H9 (cell line): ENCODE measurements at regions not wholly inside any gene's neighbourhood (a gene's known extent, or its start where the extent isn't known, plus 50 kb on each side); places are given as distances from the start of the nearest gene placed in this dataset.

Source experiments
- DNase-seq: peaks from one replicate; pipeline ENCODE4 v3.0.0-alpha.2; 2017
- H2AFZ ChIP-seq: one replicate; pipeline ENCODE4 v1.6.1; 2013; ENCODE audit warnings: mild to moderate bottlenecking, low read length, control low read depth, moderate library complexity
- H2AK5ac ChIP-seq: 2 replicates; pipeline ENCODE4 v1.6.1; 2013; ENCODE audit warnings: low read length, control low read depth, mixed read lengths; ENCODE audit not compliant: insufficient read length
- H2BK120ac ChIP-seq: one replicate; pipeline ENCODE4 v1.6.1; 2013; ENCODE audit warnings: low read depth, mild to moderate bottlenecking, low read length, control low read depth, inconsistent platforms; ENCODE audit not compliant: poor library complexity, severe bottlenecking
- H2BK12ac ChIP-seq: 2 replicates; pipeline ENCODE4 v1.6.1; 2013; ENCODE audit warnings: low read length, control low read depth, mixed read lengths, low read depth; ENCODE audit not compliant: insufficient read length
- H2BK15ac ChIP-seq: 2 replicates; pipeline ENCODE4 v1.6.1; 2013; ENCODE audit warnings: low read depth, low read length, control low read depth
- H2BK20ac ChIP-seq: one replicate; pipeline ENCODE4 v1.6.1; 2013; ENCODE audit warnings: low read depth, mild to moderate bottlenecking, low read length, control low read depth, inconsistent platforms; ENCODE audit not compliant: poor library complexity, severe bottlenecking
- H2BK5ac ChIP-seq: 2 replicates; pipeline ENCODE4 v1.6.1; 2013; ENCODE audit warnings: low read length, control low read depth, mixed read lengths; ENCODE audit not compliant: insufficient read length
- H3K14ac ChIP-seq: 2 replicates; pipeline ENCODE4 v1.6.1; 2013; ENCODE audit warnings: low read length, control low read depth; ENCODE audit not compliant: insufficient read depth
- H3K18ac ChIP-seq: 2 replicates; pipeline ENCODE4 v1.6.1; 2013; ENCODE audit warnings: low read depth, mild to moderate bottlenecking, mixed read lengths, low read length, control low read depth; ENCODE audit not compliant: insufficient read length
- H3K23ac ChIP-seq: 2 replicates; pipeline ENCODE4 v1.6.1; 2013; ENCODE audit warnings: low read length, control low read depth, mixed read lengths, low read depth; ENCODE audit not compliant: insufficient read length
- H3K23me2 ChIP-seq: 2 replicates; pipeline ENCODE4 v1.6.1; 2013; ENCODE audit warnings: low read depth, mild to moderate bottlenecking, mixed read lengths, low read length, control low read depth; ENCODE audit not compliant: insufficient read length, poor library complexity, severe bottlenecking
- H3K27ac ChIP-seq: 2 replicates; pipeline ENCODE4 v1.5.1; 2013; ENCODE audit warnings: low read length, control low read depth, mixed read lengths, low read depth; ENCODE audit not compliant: insufficient read length
- H3K27me3 ChIP-seq: 2 replicates; pipeline ENCODE4 v1.6.1; 2013; ENCODE audit warnings: low read length, control low read depth, inconsistent platforms; ENCODE audit not compliant: insufficient read depth
- H3K4ac ChIP-seq: 2 replicates; pipeline ENCODE4 v1.6.1; 2013; ENCODE audit warnings: low read depth, mild to moderate bottlenecking, control low read depth, inconsistent platforms, low read length, moderate library complexity
- H3K4me1 ChIP-seq: 2 replicates; pipeline ENCODE4 v1.6.1; 2013; ENCODE audit warnings: low read length, control low read depth, inconsistent platforms; ENCODE audit not compliant: insufficient read depth
- H3K4me2 ChIP-seq: 2 replicates; pipeline ENCODE4 v1.6.1; 2013; ENCODE audit warnings: low read length, control low read depth, mixed read lengths; ENCODE audit not compliant: insufficient read length, insufficient read depth
- H3K56ac ChIP-seq: 2 replicates; pipeline ENCODE4 v1.6.1; 2013; ENCODE audit warnings: low read depth, mild to moderate bottlenecking, mixed read lengths, low read length, control low read depth; ENCODE audit not compliant: insufficient read length
- H3K79me1 ChIP-seq: 2 replicates; pipeline ENCODE4 v1.6.1; 2013; ENCODE audit warnings: low read depth, mild to moderate bottlenecking, moderate library complexity, low read length, control low read depth, inconsistent platforms; ENCODE audit not compliant: insufficient read depth, poor library complexity, severe bottlenecking
- H3K79me2 ChIP-seq: 2 replicates; pipeline ENCODE4 v1.6.1; 2013; ENCODE audit warnings: low read length, control low read depth, inconsistent platforms; ENCODE audit not compliant: insufficient read depth
- H3K9ac ChIP-seq: 2 replicates; pipeline ENCODE4 v1.6.1; 2013; ENCODE audit warnings: low read length, control low read depth, mixed read lengths; ENCODE audit not compliant: insufficient read length; ENCODE audit errors: extremely low read depth
- H3K9me3 ChIP-seq: one replicate; pipeline ENCODE4 v1.6.1; 2013; ENCODE audit warnings: low read depth, low read length, inconsistent platforms; ENCODE audit not compliant: control insufficient read depth
- H3T11ph ChIP-seq: one replicate; pipeline ENCODE4 v1.6.1; 2013; ENCODE audit warnings: mild to moderate bottlenecking, low read length, control low read depth, inconsistent platforms
- H4K20me1 ChIP-seq: one replicate; pipeline ENCODE4 v1.6.1; 2013; ENCODE audit not compliant: control insufficient read depth, insufficient read length, insufficient read depth
- H4K5ac ChIP-seq: 2 replicates; pipeline ENCODE4 v1.6.1; 2013; ENCODE audit warnings: low read depth, mild to moderate bottlenecking, mixed read lengths, low read length, control low read depth; ENCODE audit not compliant: insufficient read length
- H4K8ac ChIP-seq: replicated peaks from 2 replicates; pipeline ENCODE4 v1.6.1; 2013; ENCODE audit warnings: low read length, control low read depth, mixed read lengths, low read depth; ENCODE audit not compliant: insufficient read length
- H4K91ac ChIP-seq: 2 replicates; pipeline ENCODE4 v1.6.1; 2013; ENCODE audit warnings: low read depth, mild to moderate bottlenecking, moderate library complexity, mixed read lengths, low read length, control low read depth; ENCODE audit not compliant: insufficient read length
- H3K27ac Mint-ChIP-seq, 3 experiments: 2 replicates in 2 of 3; 3 replicates in 1 of 3; pipeline ENCODE4 v1.8.0; 2020 to 2021; ENCODE audit warnings: mixed read lengths in 3 of 3, mild to moderate bottlenecking in 1 of 3, moderate library complexity in 1 of 3
- H3K27me3 Mint-ChIP-seq: 2 replicates; pipeline ENCODE4 v1.8.0; 2021; ENCODE audit warnings: low read depth, mild to moderate bottlenecking, moderate library complexity, mixed read lengths
- H3K36me3 Mint-ChIP-seq, 3 experiments: 2 replicates in 2 of 3; 3 replicates in 1 of 3; pipeline ENCODE4 v1.8.0; 2020 to 2021; ENCODE audit warnings: low read depth in 3 of 3, mixed read lengths in 3 of 3; ENCODE audit not compliant: insufficient read depth in 1 of 3
- H3K4me1 Mint-ChIP-seq, 2 experiments: 2 replicates each; pipeline ENCODE4 v1.8.0; 2020; ENCODE audit warnings: mixed read lengths in 2 of 2
- H3K4me3 Mint-ChIP-seq, 2 experiments: 2 replicates in 1 of 2; 3 replicates in 1 of 2; pipeline ENCODE4 v1.8.0; 2020 to 2021; ENCODE audit warnings: mild to moderate bottlenecking in 2 of 2, mixed read lengths in 2 of 2, moderate library complexity in 1 of 2
- H3K9me3 Mint-ChIP-seq, 2 experiments: 2 replicates in 1 of 2; 3 replicates in 1 of 2; pipeline ENCODE4 v1.8.0; 2020; ENCODE audit warnings: mild to moderate bottlenecking in 2 of 2, mixed read lengths in 2 of 2, moderate library complexity in 1 of 2
- WGBS: extraction: QIAGEN DNeasy Blood & Tissue Kit; methylation state at CpG from one replicate; pipeline ENCODE4 v1.1.7; 2013; ENCODE audit warnings: missing lambda C conversion rate, low lambda C conversion rate, mixed read lengths; ENCODE audit not compliant: insufficient read length; ENCODE audit errors: extremely low coverage; 5-methylcytosine and 5-hydroxymethylcytosine counted together
- TF ChIP-seq, protein P1 (sequence below): fragments of 200-600 bp; sonication (generic); conservative IDR thresholded peaks from 3 replicates; pipeline ENCODE4 v1.8.0; 2021; ENCODE audit warnings: antibody characterized with exemption, mild to moderate bottlenecking

DNA sequence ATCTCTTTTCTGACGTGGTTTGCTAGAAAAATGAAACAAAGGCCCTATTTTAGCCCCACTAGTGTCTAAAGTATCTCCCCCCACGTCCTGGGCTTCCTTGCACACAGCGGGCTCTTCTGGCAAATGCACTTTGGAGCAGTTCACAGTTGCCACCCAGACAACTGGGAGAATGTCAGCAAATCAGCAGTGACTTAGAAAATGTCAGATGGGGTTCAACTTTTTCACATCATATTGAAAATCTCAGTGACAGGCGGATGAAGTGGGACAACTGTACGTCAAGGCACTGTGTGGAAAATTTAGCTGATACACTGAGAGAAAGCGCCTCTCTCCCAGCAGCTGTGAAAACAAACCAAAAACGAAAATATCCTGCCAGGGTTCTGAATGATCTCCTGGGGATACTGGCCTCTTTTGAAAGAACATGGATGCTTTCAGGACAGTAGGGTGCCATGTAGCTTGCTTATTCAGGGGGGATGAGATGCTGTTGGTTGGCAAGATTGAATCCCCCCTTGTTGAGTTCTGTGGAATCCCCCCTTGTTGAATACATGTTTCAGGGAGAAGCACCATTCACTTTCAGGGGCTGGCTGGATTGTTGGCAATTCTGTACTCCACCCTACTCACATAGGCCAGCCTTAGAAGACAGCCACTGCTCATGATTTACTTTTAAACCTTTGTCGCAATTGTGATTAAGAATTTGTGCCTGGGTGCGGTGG lies 372.8 kb upstream of the CELF2 start:
- Histone ChIP-seq H2BK20ac (no peak overlapping the region), H3K27me3 (no peaks in the 10 kb centered on the region), H2BK120ac (no peak overlapping the region), H2BK15ac (no peak overlapping the region), H3K18ac (no peak overlapping the region), H3K79me2 (no peaks in the 10 kb centered on the region), H3K23ac (no peak overlapping the region), H3K9ac (no peak overlapping the region), H3K27ac (no peak overlapping the region), H3K4ac (no peak overlapping the region), H3K9me3 (no peaks in the 10 kb centered on the region), H3K79me1 (no peaks in the 10 kb centered on the region), H3K14ac (no peak overlapping the region), H3K23me2 (no peaks in the 10 kb centered on the region), H4K8ac (no peak overlapping the region), H2AK5ac (no peak overlapping the region), H2BK5ac (no peak overlapping the region), H3K4me2 (no peak overlapping the region), H4K5ac (no peak overlapping the region), H2AFZ (no peak overlapping the region), H4K20me1 (no peaks in the 10 kb centered on the region), H3T11ph (no peak overlapping the region), H3K4me1 (peaks cover 7% of the 10 kb centered on the region; the same call in 1 of the 2 replicates), H2BK12ac (no peak overlapping the region), H3K56ac (no peak overlapping the region), H4K91ac (no peak overlapping the region)
- H3K27me3 Mint-ChIP-seq: no peaks in the 10 kb centered on the region; the same call in none of the 2 replicates
- peak overlapping the region in 1 of 3 experiments; percentile 75; a peak in 2 of 7 replicates for H3K27ac Mint-ChIP-seq
- TF ChIP-seq, protein P1, sequence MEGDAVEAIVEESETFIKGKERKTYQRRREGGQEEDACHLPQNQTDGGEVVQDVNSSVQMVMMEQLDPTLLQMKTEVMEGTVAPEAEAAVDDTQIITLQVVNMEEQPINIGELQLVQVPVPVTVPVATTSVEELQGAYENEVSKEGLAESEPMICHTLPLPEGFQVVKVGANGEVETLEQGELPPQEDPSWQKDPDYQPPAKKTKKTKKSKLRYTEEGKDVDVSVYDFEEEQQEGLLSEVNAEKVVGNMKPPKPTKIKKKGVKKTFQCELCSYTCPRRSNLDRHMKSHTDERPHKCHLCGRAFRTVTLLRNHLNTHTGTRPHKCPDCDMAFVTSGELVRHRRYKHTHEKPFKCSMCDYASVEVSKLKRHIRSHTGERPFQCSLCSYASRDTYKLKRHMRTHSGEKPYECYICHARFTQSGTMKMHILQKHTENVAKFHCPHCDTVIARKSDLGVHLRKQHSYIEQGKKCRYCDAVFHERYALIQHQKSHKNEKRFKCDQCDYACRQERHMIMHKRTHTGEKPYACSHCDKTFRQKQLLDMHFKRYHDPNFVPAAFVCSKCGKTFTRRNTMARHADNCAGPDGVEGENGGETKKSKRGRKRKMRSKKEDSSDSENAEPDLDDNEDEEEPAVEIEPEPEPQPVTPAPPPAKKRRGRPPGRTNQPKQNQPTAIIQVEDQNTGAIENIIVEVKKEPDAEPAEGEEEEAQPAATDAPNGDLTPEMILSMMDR: no peak
- peaks cover 0 to 6% (median 3%) of the 10 kb centered on the region in 3 experiments; a peak in 4 of 7 replicates for H3K36me3 Mint-ChIP-seq
- peaks cover 2 to 7% of the 10 kb centered on the region in 2 experiments; a peak in 2 of 5 replicates for H3K9me3 Mint-ChIP-seq
- H3K4me1 Mint-ChIP-seq: peaks cover 46 to 52% of the 10 kb centered on the region in 2 experiments
- no CpG with 5 or more reads among the region's 9 CpGs for WGBS
- H3K4me3 Mint-ChIP-seq: no peak overlapping the region
- no peak for DNase-seq
